G401.6 (cell line): ENCODE measurements at regions not wholly inside any gene's neighbourhood (a gene's known extent, or its start where the extent isn't known, plus 50 kb on each side); places are given as distances from the start of the nearest gene placed in this dataset.
A peak's percentile ranks its signal among the peaks of the same experiment; 100 is the strongest.
"Not testable (repeated sequence)": the region's sequence is repeated elsewhere in the genome, so short reads cannot be mapped to it uniquely, and the experiment has no call there.

ENCODE experiments used
- FAIRE-seq: peaks from 2 replicates; lab custom pipeline; 2012; peaks lifted over from hg19 to GRCh38; lab: Jason Lieb, UNC

DNA sequence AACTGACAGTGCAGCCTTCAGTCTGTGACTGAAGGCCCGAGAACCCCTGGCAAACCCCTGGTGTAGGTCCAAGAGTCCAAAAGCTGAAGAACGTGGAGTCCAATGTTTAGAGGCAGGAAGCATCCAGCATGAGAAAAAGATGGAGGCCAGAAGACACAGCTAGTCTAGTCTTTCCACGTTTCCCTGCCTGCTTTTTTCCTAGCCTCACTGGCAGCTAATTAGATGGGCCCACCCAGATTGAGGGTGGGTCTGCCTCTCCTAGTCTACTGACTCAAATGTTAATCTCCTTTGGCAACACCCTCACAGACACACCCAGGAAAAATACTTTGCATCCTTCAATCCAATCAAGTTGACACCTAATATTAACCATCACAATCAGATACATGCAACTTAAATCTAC, 87.8 kb downstream of the TENT5D start:
- not testable (repeated sequence) for FAIRE-seq

DNA sequence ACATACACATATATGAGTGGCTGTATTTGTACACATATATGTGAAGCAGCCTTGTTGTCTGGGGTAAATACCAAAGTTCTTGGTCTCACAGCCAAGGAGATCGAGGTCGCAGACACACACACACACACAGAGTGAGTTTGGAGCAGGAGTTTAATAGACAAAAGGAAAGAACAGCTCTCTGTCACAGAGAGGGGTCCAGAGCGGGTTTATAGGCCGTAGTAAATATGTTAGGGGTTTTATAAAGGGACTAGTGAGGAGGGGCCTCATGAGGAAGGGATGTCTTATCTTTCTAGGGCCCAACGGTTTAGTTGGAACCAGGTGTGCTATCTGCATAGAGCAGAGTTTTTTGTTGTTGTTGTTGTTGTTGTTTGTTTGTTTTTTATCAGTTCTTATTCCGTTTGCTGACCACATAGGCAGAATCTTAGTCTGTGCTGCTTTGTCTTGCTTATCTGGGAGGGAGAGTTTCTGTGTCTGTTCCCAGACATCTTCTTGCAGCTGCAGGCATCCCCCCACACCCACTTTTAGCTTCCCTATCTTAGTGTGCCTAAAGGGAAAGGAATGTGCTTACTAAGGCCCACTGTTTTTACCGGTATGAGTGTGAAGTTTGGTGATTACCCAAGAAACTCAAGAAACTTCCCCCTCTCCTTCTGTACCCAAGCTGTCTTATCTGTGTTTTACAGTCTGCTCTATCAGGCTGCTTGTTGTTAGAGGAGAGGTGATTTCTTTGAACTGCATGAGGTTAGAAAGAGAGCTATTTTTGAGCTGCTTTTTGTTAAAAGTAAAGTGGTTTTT, 91.9 kb downstream of the TENT5D start:
- FAIRE-seq, result no peak

DNA sequence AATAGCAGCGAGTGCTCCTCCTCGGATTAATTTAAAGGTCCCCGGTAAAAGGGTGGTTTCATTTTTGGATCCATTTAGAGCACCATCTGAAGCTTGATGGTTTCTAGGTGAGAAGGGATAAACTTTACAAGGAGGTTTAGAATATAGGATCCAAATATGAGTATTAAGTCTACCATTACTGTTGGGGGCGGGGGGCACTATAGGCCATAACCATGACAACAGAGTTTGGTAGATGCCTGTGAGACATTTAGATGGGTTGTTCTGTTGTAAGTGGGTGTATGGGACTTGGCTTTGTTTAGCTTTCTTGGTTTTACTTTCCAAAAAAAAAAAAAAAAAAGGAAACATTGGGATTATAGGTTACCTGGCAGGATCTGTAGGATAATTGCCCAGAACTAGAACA, 92.7 kb downstream of the TENT5D start:
- FAIRE-seq, result no peak

DNA sequence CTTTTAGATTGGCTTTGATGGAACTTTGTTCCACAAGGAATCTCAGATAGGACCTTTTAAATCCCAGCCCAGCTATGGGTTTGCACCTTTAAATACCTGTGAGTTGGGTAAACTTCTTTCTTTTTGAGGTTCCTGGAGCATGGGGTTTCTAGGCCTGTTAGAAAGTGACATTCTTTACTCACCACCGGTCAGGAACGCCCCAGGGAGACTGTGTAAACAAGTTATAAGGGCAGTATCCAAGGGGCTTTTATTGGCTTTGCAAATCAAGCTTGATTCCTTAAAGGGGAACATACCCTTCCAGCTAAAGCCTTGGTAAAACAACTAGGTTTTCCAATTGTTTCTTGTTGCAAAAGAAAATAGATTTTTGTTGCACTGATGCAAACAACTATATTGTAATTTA, 93.4 kb downstream of the TENT5D start:
- no peak for FAIRE-seq

DNA sequence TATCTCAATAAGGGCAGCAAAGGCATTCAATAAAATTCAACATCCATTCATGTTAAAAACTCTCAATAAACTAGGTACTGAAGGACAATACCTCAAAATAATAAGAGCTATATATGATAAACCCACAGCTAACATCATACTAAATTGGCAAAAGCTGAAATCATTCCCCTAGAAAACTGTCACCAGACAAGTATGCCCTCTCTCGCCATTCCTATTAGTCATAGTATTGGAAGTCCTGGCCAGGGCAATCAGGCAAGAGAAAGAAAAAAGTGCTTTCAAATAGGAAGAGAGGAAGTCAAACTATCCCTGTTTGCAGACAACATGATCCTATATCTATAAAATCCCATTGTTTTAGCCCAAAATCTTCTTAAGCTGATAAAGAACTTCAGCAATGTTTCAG, 116.8 kb downstream of the TENT5D start:
- FAIRE-seq, result no peak

DNA sequence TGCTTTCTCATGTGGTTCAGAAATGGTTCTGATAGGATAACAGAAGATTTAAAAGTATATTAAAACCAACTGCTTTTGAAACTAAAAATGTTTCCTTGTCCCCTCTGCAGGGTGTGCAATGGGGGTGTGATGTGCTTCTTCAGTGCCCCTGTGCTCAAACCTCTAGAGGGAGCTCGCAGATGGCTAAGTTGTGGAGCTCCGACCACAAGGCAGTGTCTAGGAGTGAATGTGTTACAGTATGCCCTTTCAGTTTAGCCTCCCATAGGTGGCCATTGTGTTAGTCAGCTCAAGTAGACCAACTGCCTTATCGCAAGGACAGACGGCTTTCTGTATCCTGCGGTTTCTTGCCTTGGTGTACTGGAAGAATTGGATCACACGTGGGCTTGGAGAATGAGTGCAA, 130.5 kb downstream of the TENT5D start:
- no peak for FAIRE-seq

DNA sequence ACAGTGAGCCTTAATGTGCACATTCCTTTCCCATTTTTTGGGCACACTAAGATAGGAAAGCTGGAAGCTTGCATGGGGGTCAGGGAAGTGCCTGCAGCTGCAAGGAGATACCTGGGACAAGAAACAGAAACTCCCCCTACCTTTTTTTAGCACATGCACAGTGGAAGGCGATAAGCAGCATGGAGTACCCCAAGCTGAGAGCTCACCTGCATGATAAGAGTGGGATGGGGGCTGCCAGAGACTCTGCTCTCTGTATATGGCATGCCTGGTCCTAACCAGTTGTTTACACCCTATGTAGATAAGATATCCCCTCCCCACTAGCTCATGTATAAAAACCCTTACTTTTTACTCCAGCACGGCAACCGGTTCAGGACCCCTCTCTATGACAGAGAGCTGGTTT, 135.9 kb downstream of the TENT5D start:
- FAIRE-seq, result no peak

DNA sequence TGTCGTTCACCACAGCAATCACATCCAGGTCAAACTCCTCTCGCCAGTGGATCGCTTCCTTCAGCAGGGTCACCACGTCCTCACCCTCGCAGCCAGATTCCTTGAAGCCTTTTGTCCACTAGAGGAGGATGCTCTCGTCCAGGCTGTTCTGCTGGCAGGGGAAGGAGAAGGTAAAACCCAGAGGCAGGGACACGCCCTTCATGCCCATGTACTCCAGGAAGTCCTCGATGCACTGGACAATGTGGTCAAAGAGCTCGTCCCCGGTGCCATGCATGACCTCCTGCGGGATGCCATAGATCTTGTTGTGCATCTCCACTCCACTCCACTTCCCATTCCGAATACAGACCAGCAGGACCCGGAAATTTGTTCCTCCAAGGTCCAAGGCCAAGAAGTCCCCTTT, 152.4 kb downstream of the TENT5D start:
- FAIRE-seq, result no peak

DNA sequence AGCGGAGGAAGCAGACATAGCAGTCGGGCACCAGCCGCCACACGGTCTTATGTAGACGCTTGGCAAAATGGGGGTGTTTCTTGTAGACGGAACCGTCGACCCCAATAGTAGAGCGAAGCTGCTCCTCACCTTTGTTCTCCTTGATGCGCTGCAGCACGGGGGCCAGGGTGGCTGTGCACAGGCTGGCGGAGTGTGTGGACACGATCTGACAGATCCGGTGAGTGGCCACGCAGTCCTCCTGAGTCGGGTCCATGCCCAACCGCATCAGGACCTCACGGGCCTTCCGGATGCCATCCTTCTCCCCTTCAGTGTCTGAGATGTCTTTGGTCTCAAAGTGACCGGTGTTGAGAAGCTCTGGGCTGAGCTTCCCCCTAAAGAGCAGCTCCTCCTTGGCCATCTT, 153.0 kb downstream of the TENT5D start:
- no peak for FAIRE-seq

DNA sequence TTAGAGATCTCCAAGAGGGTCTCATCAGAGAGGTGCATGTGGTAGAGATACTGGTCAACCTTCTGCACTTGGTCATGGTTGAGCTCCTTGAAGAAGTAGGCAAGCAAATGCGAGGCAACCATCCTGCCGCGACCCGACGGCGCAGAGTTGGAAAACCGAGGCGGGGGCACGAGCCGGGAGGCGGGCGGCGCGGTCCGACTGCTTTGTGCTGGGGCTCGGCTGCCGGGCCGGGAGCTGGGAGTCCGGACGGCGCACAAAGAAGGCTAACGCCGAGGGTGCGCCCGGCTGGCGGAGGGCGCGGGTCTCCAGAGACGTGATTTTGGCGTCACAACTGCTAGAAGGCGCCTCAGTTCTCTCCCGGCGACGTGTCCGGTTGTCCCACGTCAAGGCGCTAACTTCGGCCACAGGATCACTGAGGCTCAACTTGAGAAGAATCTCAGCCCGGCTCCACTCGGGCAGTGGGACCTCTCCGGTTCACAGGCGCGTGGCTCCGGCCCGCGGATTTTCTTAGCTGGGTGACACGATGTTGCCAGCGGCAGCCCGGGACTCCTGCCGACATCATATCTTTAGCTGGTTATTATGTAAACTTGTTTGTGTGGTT, 154.3 kb downstream of the TENT5D start:
- FAIRE-seq, result not testable (repeated sequence)

DNA sequence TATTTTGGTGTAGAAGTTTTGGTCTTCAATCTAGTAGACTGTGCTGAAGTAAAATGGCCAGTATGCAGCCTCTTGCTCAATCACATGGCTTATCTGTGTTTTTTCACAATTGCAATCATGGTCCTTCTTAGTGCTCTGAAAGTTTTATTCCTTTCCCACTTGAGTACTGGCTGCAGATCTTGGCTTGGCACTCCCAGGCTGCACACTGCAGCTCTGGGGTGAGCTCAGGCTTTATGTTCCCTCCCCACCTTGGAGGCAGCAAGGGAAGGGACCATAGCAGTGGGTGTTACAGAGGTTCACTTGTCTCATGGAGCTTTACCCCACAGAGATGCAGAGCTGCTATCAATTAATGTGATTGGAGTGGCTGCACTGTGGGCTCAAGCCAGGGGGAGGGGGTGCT, 156.0 kb downstream of the TENT5D start:
- FAIRE-seq, result no peak

DNA sequence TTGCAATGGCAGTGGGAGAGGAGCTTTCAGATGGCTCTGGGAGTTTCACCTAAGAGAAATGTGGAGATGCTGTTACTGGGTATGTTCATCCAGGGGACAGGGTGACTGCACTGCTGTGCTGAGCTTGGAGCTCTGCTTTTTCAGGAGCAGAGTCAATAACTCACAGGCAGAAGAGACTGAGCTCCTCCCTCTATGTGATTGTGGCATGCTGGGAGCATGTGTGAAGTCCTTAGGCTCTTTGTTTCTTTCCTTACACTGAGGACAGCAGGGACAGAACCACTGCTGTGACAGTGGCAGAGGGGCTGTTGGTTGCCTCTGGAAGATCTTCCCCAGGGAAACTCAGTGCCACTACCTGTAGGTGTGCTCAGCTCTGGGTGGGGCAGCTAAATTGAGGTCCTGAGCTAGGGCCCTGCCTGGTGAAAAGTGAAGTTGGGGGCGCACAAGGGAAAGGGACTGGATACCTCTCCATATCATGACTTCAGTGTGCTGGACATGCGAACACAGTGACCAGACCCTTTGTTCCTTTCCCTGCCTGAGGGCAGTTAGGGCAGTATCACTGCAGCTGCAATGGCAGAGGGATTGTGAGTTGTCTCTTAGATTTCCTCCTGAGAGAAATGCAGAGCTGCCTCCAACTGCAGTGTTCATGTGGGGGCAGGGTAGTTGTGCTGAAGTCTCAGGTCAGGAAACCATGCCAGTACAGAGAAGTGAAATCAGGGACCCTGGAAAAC, 156.7 kb downstream of the TENT5D start:
- FAIRE-seq, result no peak

DNA sequence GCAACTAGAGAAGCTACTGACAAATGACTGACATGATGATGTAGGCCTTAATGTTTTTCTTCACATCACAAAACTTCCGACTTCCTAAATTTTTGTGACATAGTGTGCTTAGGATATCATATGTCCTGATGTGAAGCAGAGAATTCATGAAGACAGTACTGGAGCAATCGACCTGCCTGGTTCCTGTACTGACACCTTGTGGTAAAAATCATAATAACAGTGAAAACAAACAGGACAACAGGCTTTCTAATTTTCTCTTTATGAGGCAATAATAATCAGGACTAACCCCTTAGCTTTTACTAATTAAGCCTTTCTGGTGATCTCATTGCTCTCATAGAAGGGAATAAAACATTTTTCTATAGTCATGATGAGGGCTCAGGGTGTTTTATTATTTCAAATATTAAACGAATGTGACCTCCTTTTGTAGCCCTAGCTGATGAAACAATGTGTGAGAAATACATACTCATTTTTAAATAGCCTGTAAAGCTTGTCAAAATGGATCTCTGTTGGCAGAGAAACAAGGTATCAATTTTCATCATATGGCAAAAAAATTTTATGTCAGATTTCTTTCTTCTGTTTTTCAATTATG, 158.4 kb downstream of the TENT5D start:
- FAIRE-seq, result peak; percentile 37

DNA sequence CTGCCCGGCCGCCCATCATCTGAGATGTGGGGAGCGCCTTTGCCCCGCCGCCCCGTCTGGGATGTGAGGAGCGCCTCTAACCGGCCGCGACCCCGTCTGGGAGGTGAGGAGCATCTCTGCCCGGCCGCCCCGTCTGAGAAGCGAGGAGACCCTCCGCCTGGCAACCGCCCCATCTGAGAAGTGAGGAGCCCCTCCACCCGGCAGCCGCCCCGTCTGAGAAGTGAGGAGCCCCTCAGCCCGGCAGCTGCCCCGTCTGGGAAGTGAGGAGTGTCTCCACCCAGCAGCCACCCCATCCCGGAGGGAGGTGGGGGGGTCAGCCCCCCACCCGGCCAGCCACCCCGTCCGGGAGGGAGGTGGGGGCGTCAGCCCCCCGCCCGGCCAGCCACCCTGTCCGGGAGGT, 170.7 kb downstream of the TENT5D start:
- FAIRE-seq, result not testable (repeated sequence)

DNA sequence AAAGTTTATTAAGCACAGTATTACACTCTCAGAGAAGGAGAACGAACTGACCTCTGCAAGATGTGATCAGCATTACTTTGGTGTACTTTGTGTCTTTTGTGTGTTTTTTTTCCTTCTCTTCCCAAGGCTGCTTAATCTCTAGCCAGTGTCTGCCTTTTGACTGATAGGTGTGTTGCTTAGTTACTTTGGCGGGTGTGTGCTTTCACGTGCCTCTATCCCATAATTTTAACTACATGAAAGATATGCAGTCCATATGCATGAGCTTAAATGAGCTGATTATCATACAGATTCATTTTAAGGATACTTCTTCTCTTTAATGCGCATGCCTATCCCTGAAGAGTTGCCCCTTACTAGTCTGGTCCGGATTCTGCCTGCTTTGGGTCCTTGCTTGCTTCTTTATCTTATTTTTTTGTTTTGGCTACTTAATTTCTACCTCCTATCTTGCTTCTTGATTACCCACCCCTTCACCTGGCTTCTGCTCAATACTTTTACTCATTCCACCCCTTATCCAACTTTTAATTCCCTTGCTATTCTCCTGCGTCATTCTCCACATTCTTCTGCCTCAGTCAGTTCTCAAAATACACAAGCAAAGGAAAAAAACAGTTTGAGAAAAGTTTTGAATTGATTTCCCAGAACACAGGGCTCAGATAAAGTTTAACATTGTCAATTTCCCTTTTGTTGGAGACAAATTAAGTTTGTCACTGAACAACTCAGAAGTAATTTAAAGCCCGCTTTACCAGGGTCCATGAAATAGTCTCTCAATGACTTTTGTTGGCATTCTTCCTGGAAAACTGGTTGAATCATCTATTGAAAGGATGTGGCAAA, 182.0 kb downstream of the TENT5D start:
- FAIRE-seq, result no peak
